OCI-LY1 (cell line): ENCODE measurements at regions not wholly inside any gene's neighbourhood (a gene's known extent, or its start where the extent isn't known, plus 50 kb on each side); places are given as distances from the start of the nearest gene placed in this dataset.

ENCODE experiments used
- H2AFZ ChIP-seq: fragments of 200-600 bp; sonication (generic), shearing (Covaris generic); 2 replicates; pipeline ENCODE4 v1.6.0; 2014; ENCODE audit warnings: antibody characterized with exemption, mild to moderate bottlenecking, low read length
- H3F3A ChIP-seq: fragments of 200-600 bp; sonication (generic), shearing (Covaris generic); 2 replicates; pipeline ENCODE4 v1.6.0; 2014; ENCODE audit warnings: mild to moderate bottlenecking, antibody characterized with exemption, low read length, moderate library complexity; ENCODE audit not compliant: insufficient read depth
- H3K27ac ChIP-seq: fragments of 200-600 bp; sonication (generic); 2 replicates; pipeline ENCODE4 v1.5.1; 2014; ENCODE audit warnings: low read length, mixed run types, mild to moderate bottlenecking, low read depth; ENCODE audit not compliant: poor library complexity, severe bottlenecking
- H3K27me3 ChIP-seq: fragments of 200-600 bp; sonication (generic); 2 replicates; pipeline ENCODE4 v1.6.0; 2014; ENCODE audit warnings: antibody characterized with exemption, mild to moderate bottlenecking, low read length, moderate library complexity; ENCODE audit not compliant: insufficient read depth
- H3K36me3 ChIP-seq: fragments of 200-600 bp; sonication (generic); 2 replicates; pipeline ENCODE4 v1.6.1; 2014; ENCODE audit warnings: mild to moderate bottlenecking, antibody characterized with exemption, low read length, moderate library complexity, mixed read lengths; ENCODE audit not compliant: insufficient read depth
- H3K4me1 ChIP-seq: fragments of 200-600 bp; sonication (generic); 2 replicates; pipeline ENCODE4 v1.5.1; 2014; ENCODE audit warnings: mild to moderate bottlenecking, low read length, moderate library complexity; ENCODE audit not compliant: insufficient read depth, severe bottlenecking
- H3K4me2 ChIP-seq: fragments of 200-600 bp; sonication (generic), shearing (Covaris generic); 2 replicates; pipeline ENCODE4 v1.6.1; 2014; ENCODE audit warnings: low read length
- H3K4me3 ChIP-seq: fragments of 200-600 bp; sonication (generic); 2 replicates; pipeline ENCODE4 v1.5.1; 2014; ENCODE audit warnings: low read length, low read depth, mild to moderate bottlenecking, mixed read lengths; ENCODE audit not compliant: poor library complexity, severe bottlenecking
- H3K79me2 ChIP-seq: fragments of 200-600 bp; shearing (Covaris generic); 2 replicates; pipeline ENCODE4 v1.6.1; 2016; ENCODE audit warnings: mixed run types, low read length, mixed read lengths; ENCODE audit not compliant: insufficient read depth
- H3K9ac ChIP-seq: fragments of 200-600 bp; sonication (generic), shearing (Covaris generic); 2 replicates; pipeline ENCODE4 v1.6.1; 2014; ENCODE audit warnings: mild to moderate bottlenecking, low read length, mixed read lengths
- H3K9me2 ChIP-seq: fragments of 200-600 bp; sonication (generic), shearing (Covaris generic); 2 replicates; pipeline ENCODE4 v1.6.1; 2014; ENCODE audit warnings: low read depth, mild to moderate bottlenecking, low read length, mixed read lengths
- H3K9me3 ChIP-seq: fragments of 200-600 bp; shearing (Covaris generic); 2 replicates; pipeline ENCODE4 v1.6.1; 2014; ENCODE audit warnings: low read length, mixed read lengths
- H4K20me1 ChIP-seq: fragments of 200-600 bp; sonication (generic), shearing (Covaris generic); 2 replicates; pipeline ENCODE4 v1.6.0; 2016; ENCODE audit warnings: mild to moderate bottlenecking, low read length; ENCODE audit not compliant: insufficient read depth
- EZH2 ChIP-seq: fragments of 200-600 bp; sonication (generic), shearing (Covaris generic); IDR thresholded peaks from 2 replicates; pipeline ENCODE4 v1.8.0; 2017; ENCODE audit warnings: borderline replicate concordance, mixed run types, mild to moderate bottlenecking, antibody characterized with exemption, low read length, moderate library complexity, mixed read lengths
- TF ChIP-seq, protein P1 (sequence below): fragments of 200-600 bp; sonication (generic), shearing (Covaris generic); IDR thresholded peaks from 2 replicates; pipeline ENCODE4 v1.5.1; 2017; ENCODE audit warnings: mild to moderate bottlenecking, antibody characterized with exemption, low read length, moderate library complexity, mixed read lengths

DNA sequence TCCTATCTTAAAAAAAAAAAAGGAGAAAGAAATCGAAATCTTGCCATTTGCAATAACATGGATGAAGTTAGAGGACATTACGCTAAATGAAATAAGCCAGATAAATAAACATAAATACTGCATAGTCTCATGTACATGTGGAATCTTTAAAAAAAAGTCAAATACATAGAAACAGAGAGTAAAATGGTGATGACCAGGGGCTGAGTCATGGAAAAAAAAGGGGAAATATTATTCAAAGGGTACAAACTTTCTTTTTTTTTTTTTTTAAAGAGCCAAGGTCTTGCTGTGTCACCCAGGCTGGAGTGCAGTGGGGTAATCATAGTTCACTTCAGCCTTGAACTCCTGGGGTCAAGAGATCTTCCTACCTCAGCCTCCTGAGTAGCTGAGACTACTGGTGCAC lies 310.1 kb downstream of the ZNF608 start:
- Histone ChIP-seq H3K9ac (no peak overlapping the region), H4K20me1 (no peaks in the 10 kb centered on the region), H2AFZ (no peak overlapping the region), H3K27ac (no peak overlapping the region), H3F3A (no peaks in the 10 kb centered on the region), H3K9me3 (peaks cover 2% of the 10 kb centered on the region), H3K4me1 (peaks cover 26% of the 10 kb centered on the region), H3K4me3 (no peak overlapping the region), H3K79me2 (no peaks in the 10 kb centered on the region), H3K36me3 (no peaks in the 10 kb centered on the region), H3K27me3 (no peaks in the 10 kb centered on the region), H3K4me2 (no peak overlapping the region), H3K9me2 (no peaks in the 10 kb centered on the region)
- TF ChIP-seq, protein P1, sequence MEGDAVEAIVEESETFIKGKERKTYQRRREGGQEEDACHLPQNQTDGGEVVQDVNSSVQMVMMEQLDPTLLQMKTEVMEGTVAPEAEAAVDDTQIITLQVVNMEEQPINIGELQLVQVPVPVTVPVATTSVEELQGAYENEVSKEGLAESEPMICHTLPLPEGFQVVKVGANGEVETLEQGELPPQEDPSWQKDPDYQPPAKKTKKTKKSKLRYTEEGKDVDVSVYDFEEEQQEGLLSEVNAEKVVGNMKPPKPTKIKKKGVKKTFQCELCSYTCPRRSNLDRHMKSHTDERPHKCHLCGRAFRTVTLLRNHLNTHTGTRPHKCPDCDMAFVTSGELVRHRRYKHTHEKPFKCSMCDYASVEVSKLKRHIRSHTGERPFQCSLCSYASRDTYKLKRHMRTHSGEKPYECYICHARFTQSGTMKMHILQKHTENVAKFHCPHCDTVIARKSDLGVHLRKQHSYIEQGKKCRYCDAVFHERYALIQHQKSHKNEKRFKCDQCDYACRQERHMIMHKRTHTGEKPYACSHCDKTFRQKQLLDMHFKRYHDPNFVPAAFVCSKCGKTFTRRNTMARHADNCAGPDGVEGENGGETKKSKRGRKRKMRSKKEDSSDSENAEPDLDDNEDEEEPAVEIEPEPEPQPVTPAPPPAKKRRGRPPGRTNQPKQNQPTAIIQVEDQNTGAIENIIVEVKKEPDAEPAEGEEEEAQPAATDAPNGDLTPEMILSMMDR: no peak
- no peak for TF ChIP-seq EZH2

DNA sequence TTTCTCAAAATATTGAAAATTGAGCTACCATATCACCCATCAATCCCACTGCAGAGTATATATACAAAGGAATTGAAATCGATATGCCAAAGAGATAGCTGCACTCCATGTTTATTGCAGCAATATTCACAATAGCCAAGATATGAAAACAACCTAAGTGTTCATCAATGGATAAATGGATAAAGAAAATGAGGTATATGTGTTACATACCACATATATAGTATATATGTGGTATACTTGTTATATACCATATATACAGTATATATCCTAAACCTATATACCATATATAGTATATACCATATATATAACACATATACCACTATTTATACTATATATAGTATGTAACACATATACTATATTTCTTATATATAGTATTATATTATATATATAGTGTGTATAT lies 313.3 kb downstream of the ZNF608 start:
- Histone ChIP-seq H3K27me3 (no peaks in the 10 kb centered on the region), H3K27ac (no peak overlapping the region), H3K36me3 (no peaks in the 10 kb centered on the region), H3K9ac (no peak overlapping the region), H2AFZ (no peak overlapping the region), H4K20me1 (no peaks in the 10 kb centered on the region), H3K79me2 (no peaks in the 10 kb centered on the region), H3K9me2 (no peaks in the 10 kb centered on the region), H3K4me1 (peaks cover 6% of the 10 kb centered on the region), H3K9me3 (peaks cover 6% of the 10 kb centered on the region), H3K4me3 (no peak overlapping the region), H3K4me2 (no peak overlapping the region), H3F3A (no peaks in the 10 kb centered on the region)
- TF ChIP-seq, protein P1: no peak
- TF ChIP-seq EZH2: no peak

DNA sequence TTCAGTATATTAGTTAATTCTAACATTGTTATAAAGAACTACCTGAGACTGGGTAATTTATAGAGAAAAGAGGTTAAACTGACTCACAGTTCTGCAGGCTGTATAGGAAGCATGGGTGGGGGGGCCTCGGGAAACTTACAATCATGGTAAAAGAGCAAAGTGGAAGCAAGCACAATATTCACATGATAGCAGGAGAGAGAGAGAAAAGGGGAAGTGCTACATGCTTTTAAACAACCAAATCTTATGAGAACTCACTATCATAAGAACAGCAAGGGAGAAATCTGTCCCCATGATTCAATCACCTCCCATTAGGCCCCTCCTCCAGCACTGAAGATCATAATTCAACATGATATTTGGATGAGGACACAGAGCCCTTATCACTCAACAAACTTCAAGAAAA lies 324.9 kb downstream of the ZNF608 start:
- Histone ChIP-seq H3K9me2 (no peaks in the 10 kb centered on the region), H3K27ac (peak overlapping the region; percentile 55), H3F3A (no peaks in the 10 kb centered on the region), H4K20me1 (no peaks in the 10 kb centered on the region), H3K4me1 (peaks cover 31% of the 10 kb centered on the region), H2AFZ (no peak overlapping the region), H3K9ac (no peak overlapping the region), H3K79me2 (no peaks in the 10 kb centered on the region), H3K4me2 (no peak overlapping the region), H3K9me3 (0 out of 2 replicates have a peak, but pooled peaks cover 4% of the 10 kb centered on the region), H3K27me3 (no peaks in the 10 kb centered on the region), H3K36me3 (no peaks in the 10 kb centered on the region), H3K4me3 (no peak overlapping the region)
- no peak for TF ChIP-seq EZH2
- TF ChIP-seq, protein P1: no peak
